ENCODE measurements at regions not wholly inside any gene's neighbourhood (a gene's known extent, or its start where the extent isn't known, plus 50 kb on each side); places are given as distances from the start of the nearest gene placed in this dataset.
A peak's percentile ranks its signal among the peaks of the same experiment; 100 is the strongest.

DNA sequence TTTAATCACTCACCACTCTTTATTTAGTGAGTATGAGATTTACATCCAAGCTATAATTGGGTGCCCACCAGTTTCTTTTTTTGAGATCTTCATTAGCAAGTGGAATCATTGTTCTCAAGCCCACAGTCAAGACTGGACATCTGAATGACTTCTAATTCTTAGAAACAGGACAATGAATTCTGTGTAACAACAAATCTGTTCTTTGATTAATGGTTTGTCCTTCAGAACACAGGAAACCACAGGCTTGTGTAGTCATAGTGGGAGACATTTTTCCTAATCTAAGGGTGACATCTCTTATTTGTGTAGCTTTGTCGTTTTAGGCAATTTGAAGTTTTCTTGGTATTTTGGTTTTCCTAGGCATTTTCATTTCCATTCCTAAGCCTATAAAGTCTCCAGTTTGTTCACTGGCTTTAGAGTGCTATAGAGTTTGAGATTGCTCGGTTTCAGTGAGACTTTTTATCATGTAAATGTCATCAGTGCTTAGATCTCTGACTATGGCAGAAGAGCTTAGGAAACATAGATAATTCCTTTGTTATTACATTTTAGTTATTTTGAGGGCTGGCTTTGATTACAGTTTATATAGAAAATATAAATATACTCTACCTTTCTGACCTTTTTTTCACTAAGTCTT, 903.9 kb upstream of the MAP3K7 start:
- TF ChIP-seq POLR2A (IDR thresholded peaks at IDR 0.05): no peak
- TF ChIP-seq, protein P1, sequence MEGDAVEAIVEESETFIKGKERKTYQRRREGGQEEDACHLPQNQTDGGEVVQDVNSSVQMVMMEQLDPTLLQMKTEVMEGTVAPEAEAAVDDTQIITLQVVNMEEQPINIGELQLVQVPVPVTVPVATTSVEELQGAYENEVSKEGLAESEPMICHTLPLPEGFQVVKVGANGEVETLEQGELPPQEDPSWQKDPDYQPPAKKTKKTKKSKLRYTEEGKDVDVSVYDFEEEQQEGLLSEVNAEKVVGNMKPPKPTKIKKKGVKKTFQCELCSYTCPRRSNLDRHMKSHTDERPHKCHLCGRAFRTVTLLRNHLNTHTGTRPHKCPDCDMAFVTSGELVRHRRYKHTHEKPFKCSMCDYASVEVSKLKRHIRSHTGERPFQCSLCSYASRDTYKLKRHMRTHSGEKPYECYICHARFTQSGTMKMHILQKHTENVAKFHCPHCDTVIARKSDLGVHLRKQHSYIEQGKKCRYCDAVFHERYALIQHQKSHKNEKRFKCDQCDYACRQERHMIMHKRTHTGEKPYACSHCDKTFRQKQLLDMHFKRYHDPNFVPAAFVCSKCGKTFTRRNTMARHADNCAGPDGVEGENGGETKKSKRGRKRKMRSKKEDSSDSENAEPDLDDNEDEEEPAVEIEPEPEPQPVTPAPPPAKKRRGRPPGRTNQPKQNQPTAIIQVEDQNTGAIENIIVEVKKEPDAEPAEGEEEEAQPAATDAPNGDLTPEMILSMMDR (IDR thresholded peaks at IDR 0.05): no peak
- H3K36me3 ChIP-seq: no peaks in the 10 kb centered on the region
- DNase-seq (no peak), ATAC-seq (no peak)
- H3K27me3 ChIP-seq: no peaks in the 10 kb centered on the region
- H3K9me3 ChIP-seq: no peaks in the 10 kb centered on the region
- no peak overlapping the region for H3K27ac ChIP-seq
- H3K4me1 ChIP-seq: no peaks in the 10 kb centered on the region
- no peak overlapping the region for H3K4me3 ChIP-seq
- intact Hi-C loops (cut with DNase I): no loop called here
- 17% methylated on average over 2 of the region's 2 CpGs for WGBS (ENCODE audit: insufficient coverage, low coverage, low lambda C conversion rate, missing lambda C conversion rate)

- no peak overlapping the region for H3K27ac ChIP-seq
- ATAC-seq (peak in 1 of 4 donors; percentile 11), DNase-seq (no peak)
- H3K9me3 ChIP-seq: no peaks in the 10 kb centered on the region
- H3K4me1 ChIP-seq: no peaks in the 10 kb centered on the region
- 28% methylated on average over 2 of the region's 2 CpGs for WGBS (ENCODE audit: insufficient coverage, low coverage, low lambda C conversion rate, missing lambda C conversion rate)
- TF ChIP-seq, protein P1 (IDR thresholded peaks at IDR 0.05): no peak
- no peak for TF ChIP-seq POLR2A (IDR thresholded peaks at IDR 0.05)
- no peak overlapping the region for H3K4me3 ChIP-seq
- no peaks in the 10 kb centered on the region for H3K36me3 ChIP-seq
- no peaks in the 10 kb centered on the region for H3K27me3 ChIP-seq
- intact Hi-C loops (cut with DNase I): no loop called here
Observed at GRCh38 chr6:91487696-91488392, 901.0 kb upstream of the MAP3K7 start.

DNA sequence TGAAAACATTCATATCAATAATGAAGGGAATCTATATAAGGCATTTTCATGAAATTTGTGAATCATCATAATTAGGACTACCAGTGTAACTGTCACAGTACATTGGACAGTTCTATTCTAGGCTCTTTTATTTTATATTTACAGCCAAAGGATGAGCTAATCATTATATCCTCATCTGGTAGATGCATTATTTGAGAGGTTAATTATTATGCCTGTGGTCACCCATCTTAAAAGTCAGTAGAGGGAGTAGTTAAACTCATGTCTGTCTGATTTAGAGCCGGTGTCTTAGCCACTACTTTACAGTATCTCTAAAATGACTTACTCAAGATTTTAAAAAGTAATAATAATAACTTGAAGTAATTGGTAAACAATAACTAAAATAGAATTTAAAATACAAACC, 899.3 kb upstream of the MAP3K7 start:
- Histone ChIP-seq H3K4me3 (no peak overlapping the region), H3K27ac (no peak overlapping the region), H3K36me3 (no peaks in the 10 kb centered on the region), H3K27me3 (no peaks in the 10 kb centered on the region), H3K4me1 (no peaks in the 10 kb centered on the region), H3K9me3 (no peaks in the 10 kb centered on the region)
- ATAC-seq: no peak
- no peak for DNase-seq
- 93% methylated on average over 1 of the region's 1 CpG for WGBS (ENCODE audit: insufficient coverage, low coverage, low lambda C conversion rate, missing lambda C conversion rate)
- intact Hi-C loops (cut with DNase I): no loop called here
- no peak for TF ChIP-seq POLR2A (IDR thresholded peaks at IDR 0.05)
- TF ChIP-seq, protein P1 (IDR thresholded peaks at IDR 0.05): no peak

GRCh38 chr6:91485047-91485446, 898.2 kb upstream of the MAP3K7 start:
- Histone ChIP-seq H3K4me3 (no peak overlapping the region), H3K36me3 (no peaks in the 10 kb centered on the region), H3K27me3 (no peaks in the 10 kb centered on the region), H3K27ac (no peak overlapping the region), H3K9me3 (no peaks in the 10 kb centered on the region), H3K4me1 (no peaks in the 10 kb centered on the region)
- no peak for ATAC-seq
- intact Hi-C loops (cut with DNase I): no loop called here
- DNase-seq: no peak
- WGBS (ENCODE audit: insufficient coverage, low coverage, low lambda C conversion rate, missing lambda C conversion rate): 0% methylated on average over 1 of the region's 1 CpG
- TF ChIP-seq, protein P1 (IDR thresholded peaks at IDR 0.05): no peak
- no peak for TF ChIP-seq POLR2A (IDR thresholded peaks at IDR 0.05)
